Glutamatergic neuron (in vitro differentiated cells): ENCODE measurements at regions not wholly inside any gene's neighbourhood (a gene's known extent, or its start where the extent isn't known, plus 50 kb on each side); places are given as distances from the start of the nearest gene placed in this dataset.

Experiments
- DNase-seq: peaks from one replicate; pipeline ENCODE4 v3.0.0; 2022
- H3K27ac Mint-ChIP-seq: one replicate; pipeline ENCODE4 v1.8.0; 2020; ENCODE audit warnings: mild to moderate bottlenecking, mixed read lengths, inconsistent platforms; ENCODE audit not compliant: unreplicated experiment
- H3K27me3 Mint-ChIP-seq: one replicate; pipeline ENCODE4 v1.8.0; 2020; ENCODE audit warnings: mild to moderate bottlenecking, moderate library complexity, mixed read lengths, inconsistent platforms; ENCODE audit not compliant: unreplicated experiment
- H3K36me3 Mint-ChIP-seq: one replicate; pipeline ENCODE4 v1.8.0; 2020; ENCODE audit warnings: mild to moderate bottlenecking, mixed read lengths, inconsistent platforms; ENCODE audit not compliant: unreplicated experiment
- H3K4me1 Mint-ChIP-seq: one replicate; pipeline ENCODE4 v1.8.0; 2020; ENCODE audit warnings: mild to moderate bottlenecking, low read depth, mixed read lengths, inconsistent platforms; ENCODE audit not compliant: unreplicated experiment
- H3K4me3 Mint-ChIP-seq: one replicate; pipeline ENCODE4 v1.8.0; 2020; ENCODE audit warnings: mild to moderate bottlenecking, mixed read lengths, inconsistent platforms; ENCODE audit not compliant: unreplicated experiment
- H3K9me3 Mint-ChIP-seq: one replicate; pipeline ENCODE4 v1.8.0; 2020; ENCODE audit warnings: mild to moderate bottlenecking, moderate library complexity, mixed read lengths, inconsistent platforms; ENCODE audit not compliant: unreplicated experiment
- TF ChIP-seq, protein P1 (sequence below): fragments of 200-600 bp; sonication (generic); IDR thresholded peaks from one replicate; pipeline ENCODE4 v1.5.0; 2021; ENCODE audit not compliant: partially characterized antibody, unreplicated experiment

- no peak overlapping the region for H3K4me3 Mint-ChIP-seq
- no peak for DNase-seq
- TF ChIP-seq, protein P1, sequence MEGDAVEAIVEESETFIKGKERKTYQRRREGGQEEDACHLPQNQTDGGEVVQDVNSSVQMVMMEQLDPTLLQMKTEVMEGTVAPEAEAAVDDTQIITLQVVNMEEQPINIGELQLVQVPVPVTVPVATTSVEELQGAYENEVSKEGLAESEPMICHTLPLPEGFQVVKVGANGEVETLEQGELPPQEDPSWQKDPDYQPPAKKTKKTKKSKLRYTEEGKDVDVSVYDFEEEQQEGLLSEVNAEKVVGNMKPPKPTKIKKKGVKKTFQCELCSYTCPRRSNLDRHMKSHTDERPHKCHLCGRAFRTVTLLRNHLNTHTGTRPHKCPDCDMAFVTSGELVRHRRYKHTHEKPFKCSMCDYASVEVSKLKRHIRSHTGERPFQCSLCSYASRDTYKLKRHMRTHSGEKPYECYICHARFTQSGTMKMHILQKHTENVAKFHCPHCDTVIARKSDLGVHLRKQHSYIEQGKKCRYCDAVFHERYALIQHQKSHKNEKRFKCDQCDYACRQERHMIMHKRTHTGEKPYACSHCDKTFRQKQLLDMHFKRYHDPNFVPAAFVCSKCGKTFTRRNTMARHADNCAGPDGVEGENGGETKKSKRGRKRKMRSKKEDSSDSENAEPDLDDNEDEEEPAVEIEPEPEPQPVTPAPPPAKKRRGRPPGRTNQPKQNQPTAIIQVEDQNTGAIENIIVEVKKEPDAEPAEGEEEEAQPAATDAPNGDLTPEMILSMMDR: no peak
- H3K36me3 Mint-ChIP-seq: no peaks in the 10 kb centered on the region
- no peak overlapping the region for H3K27ac Mint-ChIP-seq
- H3K27me3 Mint-ChIP-seq: no peaks in the 10 kb centered on the region
- H3K9me3 Mint-ChIP-seq: no peaks in the 10 kb centered on the region
- H3K4me1 Mint-ChIP-seq: peaks cover 4% of the 10 kb centered on the region
These were observed 297.3 kb upstream of the PROX1 start for GRCh38 chr1:213690341-213690917.

DNA sequence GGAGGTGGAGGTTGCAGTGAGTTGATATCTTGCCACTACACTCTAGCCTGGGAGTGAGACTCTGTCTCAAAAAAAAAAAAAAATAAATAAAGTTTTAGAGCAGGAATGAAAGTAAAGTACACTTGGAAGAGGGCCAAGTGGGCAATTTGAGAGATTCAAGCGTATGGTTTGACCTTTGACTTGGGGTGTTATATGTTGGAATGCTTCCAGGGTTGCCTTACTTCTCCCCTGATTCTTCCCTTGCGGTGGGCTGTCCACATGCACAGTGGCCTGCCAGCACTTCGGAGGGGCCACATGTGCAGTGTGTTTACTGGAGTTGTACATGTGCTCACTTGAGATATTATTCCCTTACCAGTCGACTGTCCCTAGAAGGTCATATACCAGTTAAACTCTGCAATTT, 295.5 kb upstream of the PROX1 start:
- no peak overlapping the region for H3K4me3 Mint-ChIP-seq
- H3K27ac Mint-ChIP-seq: no peak overlapping the region
- no peaks in the 10 kb centered on the region for H3K9me3 Mint-ChIP-seq
- peaks cover 4% of the 10 kb centered on the region for H3K4me1 Mint-ChIP-seq
- no peaks in the 10 kb centered on the region for H3K27me3 Mint-ChIP-seq
- TF ChIP-seq, protein P1: no peak
- H3K36me3 Mint-ChIP-seq: no peaks in the 10 kb centered on the region
- no peak for DNase-seq

DNA sequence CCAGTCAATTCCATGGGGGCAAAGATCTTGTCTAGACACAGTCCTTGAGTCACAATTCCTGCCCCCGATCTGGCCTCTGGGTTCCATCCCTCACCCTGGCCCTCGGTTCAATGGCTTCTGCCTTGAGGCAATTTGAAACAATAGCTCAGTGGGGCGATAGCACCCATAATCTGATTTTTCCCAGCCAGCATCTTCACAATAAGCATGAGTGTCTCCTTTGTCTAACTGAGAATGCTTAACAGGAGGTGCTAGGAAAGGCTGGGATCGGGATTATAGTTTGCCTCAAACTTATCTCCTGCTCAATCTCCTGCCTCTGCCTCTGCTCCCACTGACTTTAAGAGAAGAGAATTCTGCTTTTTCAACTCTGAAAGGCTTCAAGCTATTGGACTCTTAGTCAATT, 293.9 kb upstream of the PROX1 start:
- Mint-ChIP-seq H3K4me1 (peaks cover 4% of the 10 kb centered on the region), H3K36me3 (no peaks in the 10 kb centered on the region), H3K4me3 (no peak overlapping the region), H3K27ac (no peak overlapping the region), H3K27me3 (no peaks in the 10 kb centered on the region), H3K9me3 (no peaks in the 10 kb centered on the region)
- TF ChIP-seq, protein P1: no peak
- DNase-seq: no peak

DNA sequence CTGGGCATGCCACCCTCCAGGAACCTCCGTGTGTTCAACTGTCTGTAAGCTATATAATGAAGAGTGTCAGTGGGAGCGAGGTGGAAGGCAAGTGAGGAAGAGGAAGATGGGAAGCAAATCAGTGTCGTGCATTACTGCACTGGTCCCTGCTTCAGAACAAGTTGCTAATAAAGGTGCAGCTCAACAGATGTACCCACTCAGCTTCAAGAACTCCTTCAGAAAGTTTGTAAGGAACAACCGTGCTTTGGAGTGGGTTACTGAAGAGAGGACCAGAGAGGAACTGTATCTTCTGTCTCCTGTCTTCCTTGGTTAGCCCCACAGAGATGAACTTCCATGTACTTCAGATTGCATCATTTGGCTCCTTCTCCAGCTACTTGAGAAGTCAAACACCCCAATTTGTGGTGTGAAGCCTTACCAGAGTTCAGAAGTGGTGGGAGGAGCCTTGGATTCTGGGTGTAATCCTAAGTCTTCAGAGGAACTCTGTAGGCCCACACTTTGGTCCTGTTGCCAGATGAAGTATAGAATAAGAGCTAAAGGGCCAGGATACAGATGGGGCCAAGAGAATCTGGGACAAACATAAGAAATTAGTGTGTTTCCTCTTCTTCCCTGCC, 290.5 kb upstream of the PROX1 start:
- TF ChIP-seq, protein P1: no peak
- Mint-ChIP-seq H3K27me3 (no peaks in the 10 kb centered on the region), H3K36me3 (peaks cover 6% of the 10 kb centered on the region), H3K9me3 (no peaks in the 10 kb centered on the region), H3K4me1 (no peaks in the 10 kb centered on the region), H3K27ac (no peak overlapping the region), H3K4me3 (no peak overlapping the region)
- DNase-seq: no peak

DNA sequence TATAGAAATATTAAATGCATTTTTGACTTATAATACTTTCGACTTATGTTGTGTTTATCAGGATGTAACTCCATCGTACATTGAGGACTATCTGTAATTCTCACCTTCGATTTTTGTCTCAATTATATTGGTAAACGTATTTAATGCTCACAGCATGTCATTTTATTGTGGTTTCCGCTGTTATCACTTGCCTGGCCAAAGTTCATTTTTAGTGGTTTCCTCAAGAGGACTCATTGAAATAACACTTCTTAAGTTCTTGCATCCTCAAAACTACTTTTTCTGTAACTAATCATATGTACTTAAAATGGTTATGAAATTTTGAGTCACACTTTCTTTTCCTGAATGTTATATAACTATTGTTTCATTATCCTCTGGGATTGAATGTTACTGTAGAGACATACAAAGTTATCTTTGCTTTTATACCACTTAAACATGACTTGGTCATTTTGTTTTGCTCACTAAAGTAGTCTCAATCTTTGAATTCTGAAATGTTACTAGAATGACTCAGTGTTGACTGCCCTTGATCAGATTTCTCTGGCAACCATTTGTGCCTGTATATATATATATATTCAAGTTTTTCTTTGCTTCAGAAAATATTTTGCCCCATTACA, 289.6 kb upstream of the PROX1 start:
- no peak for DNase-seq
- H3K9me3 Mint-ChIP-seq: no peaks in the 10 kb centered on the region
- peaks cover 6% of the 10 kb centered on the region for H3K36me3 Mint-ChIP-seq
- TF ChIP-seq, protein P1: no peak
- H3K27ac Mint-ChIP-seq: no peak overlapping the region
- no peaks in the 10 kb centered on the region for H3K4me1 Mint-ChIP-seq
- H3K4me3 Mint-ChIP-seq: no peak overlapping the region
- H3K27me3 Mint-ChIP-seq: no peaks in the 10 kb centered on the region
